ENCODE measurements at regions not wholly inside any gene's neighbourhood (a gene's known extent, or its start where the extent isn't known, plus 50 kb on each side); places are given as distances from the start of the nearest gene placed in this dataset.
A peak's percentile ranks its signal among the peaks of the same experiment; 100 is the strongest.

DNA sequence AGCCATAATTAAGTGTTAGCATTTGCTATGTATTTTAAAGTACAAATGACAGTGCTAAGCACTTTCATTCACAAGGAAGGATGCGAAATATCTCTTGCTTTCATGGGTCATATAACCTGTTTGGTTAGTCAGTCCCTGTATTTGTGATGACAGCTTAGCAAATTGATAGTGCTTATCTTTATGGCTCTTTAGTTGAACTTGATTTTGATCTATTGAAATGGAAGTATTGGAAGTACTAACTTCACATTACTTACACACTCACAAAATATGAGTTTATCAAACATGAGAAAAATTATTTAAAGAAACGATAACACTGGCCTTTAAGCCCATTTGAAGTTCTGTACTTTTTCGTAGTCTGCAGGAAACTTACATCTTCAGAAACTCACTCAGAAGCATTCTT, 97.4 kb upstream of the NEUROD1 start:
- H3K27me3 Mint-ChIP-seq (ENCODE audit: low read depth), result peaks cover 25% of the 10 kb centered on the region
- TF ChIP-seq, protein P1, sequence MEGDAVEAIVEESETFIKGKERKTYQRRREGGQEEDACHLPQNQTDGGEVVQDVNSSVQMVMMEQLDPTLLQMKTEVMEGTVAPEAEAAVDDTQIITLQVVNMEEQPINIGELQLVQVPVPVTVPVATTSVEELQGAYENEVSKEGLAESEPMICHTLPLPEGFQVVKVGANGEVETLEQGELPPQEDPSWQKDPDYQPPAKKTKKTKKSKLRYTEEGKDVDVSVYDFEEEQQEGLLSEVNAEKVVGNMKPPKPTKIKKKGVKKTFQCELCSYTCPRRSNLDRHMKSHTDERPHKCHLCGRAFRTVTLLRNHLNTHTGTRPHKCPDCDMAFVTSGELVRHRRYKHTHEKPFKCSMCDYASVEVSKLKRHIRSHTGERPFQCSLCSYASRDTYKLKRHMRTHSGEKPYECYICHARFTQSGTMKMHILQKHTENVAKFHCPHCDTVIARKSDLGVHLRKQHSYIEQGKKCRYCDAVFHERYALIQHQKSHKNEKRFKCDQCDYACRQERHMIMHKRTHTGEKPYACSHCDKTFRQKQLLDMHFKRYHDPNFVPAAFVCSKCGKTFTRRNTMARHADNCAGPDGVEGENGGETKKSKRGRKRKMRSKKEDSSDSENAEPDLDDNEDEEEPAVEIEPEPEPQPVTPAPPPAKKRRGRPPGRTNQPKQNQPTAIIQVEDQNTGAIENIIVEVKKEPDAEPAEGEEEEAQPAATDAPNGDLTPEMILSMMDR (IDR thresholded peaks at IDR 0.05; ENCODE audit: unreplicated experiment), result no peak
- DNase-seq (ENCODE audit: low spot score in 2 of 2, unreplicated experiment in 2 of 2), result no peak
- no peak overlapping the region for H3K27ac Mint-ChIP-seq
- H3K36me3 Mint-ChIP-seq, result no peaks in the 10 kb centered on the region
- H3K9me3 Mint-ChIP-seq, result peaks cover 4% of the 10 kb centered on the region
- H3K4me1 Mint-ChIP-seq, result peaks cover 32% of the 10 kb centered on the region
- H3K4me3 Mint-ChIP-seq, result no peak overlapping the region

DNA sequence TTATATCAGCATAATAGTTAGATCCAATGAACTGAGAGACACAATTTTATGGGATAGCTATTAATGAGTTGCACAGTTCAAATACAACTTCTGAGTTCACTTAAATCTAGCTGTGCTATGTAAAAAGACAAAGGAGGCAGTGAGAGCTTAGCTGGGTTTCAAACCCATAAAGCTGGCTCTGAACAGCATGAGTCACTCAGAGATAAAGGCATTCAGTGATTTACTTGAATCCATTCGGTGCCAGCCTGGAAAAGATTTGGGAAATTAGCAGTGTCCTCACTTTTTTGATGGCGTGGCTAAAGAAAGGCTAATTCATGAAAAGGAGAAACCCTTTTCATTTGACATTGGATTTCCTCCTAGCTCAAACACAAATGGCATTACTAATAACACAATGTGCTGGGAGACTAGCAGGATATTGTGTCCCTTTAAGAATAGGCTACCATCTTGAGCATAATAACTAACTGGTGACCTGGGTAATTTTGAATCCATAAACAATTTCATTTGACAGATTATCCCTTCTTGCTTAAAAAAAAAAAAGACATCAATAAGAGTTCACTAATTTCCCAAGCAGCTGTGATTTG, 98.4 kb upstream of the NEUROD1 start:
- no peaks in the 10 kb centered on the region for H3K36me3 Mint-ChIP-seq
- H3K27ac Mint-ChIP-seq, result peak overlapping the region; percentile 54
- no peak for DNase-seq (ENCODE audit: low spot score in 2 of 2, unreplicated experiment in 2 of 2)
- H3K9me3 Mint-ChIP-seq, result peaks cover 4% of the 10 kb centered on the region
- TF ChIP-seq, protein P1 (IDR thresholded peaks at IDR 0.05; ENCODE audit: unreplicated experiment), result no peak
- peaks cover 34% of the 10 kb centered on the region for H3K4me1 Mint-ChIP-seq
- peaks cover 20% of the 10 kb centered on the region for H3K27me3 Mint-ChIP-seq (ENCODE audit: low read depth)
- no peak overlapping the region for H3K4me3 Mint-ChIP-seq

- no peak overlapping the region for H3K4me3 Mint-ChIP-seq
- H3K27ac Mint-ChIP-seq, result peak overlapping the region; percentile 79
- peaks cover 42% of the 10 kb centered on the region for H3K4me1 Mint-ChIP-seq
- H3K9me3 Mint-ChIP-seq, result no peaks in the 10 kb centered on the region
- no peak for DNase-seq (ENCODE audit: low spot score in 2 of 2, unreplicated experiment in 2 of 2)
- H3K27me3 Mint-ChIP-seq (ENCODE audit: low read depth), result peaks cover 17% of the 10 kb centered on the region
- H3K36me3 Mint-ChIP-seq, result no peaks in the 10 kb centered on the region
- TF ChIP-seq, protein P1 (IDR thresholded peaks at IDR 0.05; ENCODE audit: unreplicated experiment), result no peak
Observed at GRCh38 chr2:181779288-181780021, 99.1 kb upstream of the NEUROD1 start.

GRCh38 chr2:181780047-181780651, 99.8 kb upstream of the NEUROD1 start:
- no peaks in the 10 kb centered on the region for H3K9me3 Mint-ChIP-seq
- no peaks in the 10 kb centered on the region for H3K36me3 Mint-ChIP-seq
- peaks cover 46% of the 10 kb centered on the region for H3K4me1 Mint-ChIP-seq

GRCh38 chr2:181780657-181781056, 100.3 kb upstream of the NEUROD1 start:
- no peak for DNase-seq (ENCODE audit: low spot score in 2 of 2, unreplicated experiment in 2 of 2)
- Mint-ChIP-seq H3K4me1 (peaks cover 50% of the 10 kb centered on the region), H3K4me3 (no peak overlapping the region), H3K27ac (no peak overlapping the region), H3K9me3 (no peaks in the 10 kb centered on the region), H3K27me3 (ENCODE audit: low read depth) (peaks cover 17% of the 10 kb centered on the region), H3K36me3 (no peaks in the 10 kb centered on the region)
- TF ChIP-seq, protein P1 (IDR thresholded peaks at IDR 0.05; ENCODE audit: unreplicated experiment), result no peak

More at GRCh38 chr2:181780047-181780651, 99.8 kb upstream of the NEUROD1 start:
- H3K27me3 Mint-ChIP-seq (ENCODE audit: low read depth), result peaks cover 17% of the 10 kb centered on the region
- TF ChIP-seq, protein P1 (IDR thresholded peaks at IDR 0.05; ENCODE audit: unreplicated experiment), result no peak
- no peak for DNase-seq (ENCODE audit: low spot score in 2 of 2, unreplicated experiment in 2 of 2)
- no peak overlapping the region for H3K4me3 Mint-ChIP-seq
- peak overlapping the region; percentile 79 for H3K27ac Mint-ChIP-seq

Measured in mesothelial cell of epicardium (in vitro differentiated cells).